Stimulated activated memory B cell treated with anti-CD40 and anti-IgM and Interleukin-4, amounts not matched to agents 10 μg/mL and 1 μg/mL and 100 μg/mL, for 72 hours (primary cell): ENCODE measurements at regions not wholly inside any gene's neighbourhood (a gene's known extent, or its start where the extent isn't known, plus 50 kb on each side); places are given as distances from the start of the nearest gene placed in this dataset.
"Not testable (repeated sequence)": the region's sequence is repeated elsewhere in the genome, so short reads cannot be mapped to it uniquely, and the experiment has no call there.

Source experiments
- ATAC-seq: fragments of 150-1000 bp; cut with Tn5 transposase; 2 replicates; pipeline ENCODE4 v1.10.0; 2021
- H3K27ac Mint-ChIP-seq: one replicate; pipeline ENCODE4 v1.8.0; 2022; ENCODE audit warnings: mild to moderate bottlenecking, mixed read lengths
- H3K27me3 Mint-ChIP-seq: one replicate; pipeline ENCODE4 v1.8.0; 2022; ENCODE audit warnings: mixed read lengths
- H3K36me3 Mint-ChIP-seq: one replicate; pipeline ENCODE4 v1.8.0; 2022; ENCODE audit warnings: mixed read lengths
- H3K4me1 Mint-ChIP-seq: one replicate; pipeline ENCODE4 v1.8.0; 2022; ENCODE audit warnings: mixed read lengths
- H3K4me3 Mint-ChIP-seq: one replicate; pipeline ENCODE4 v1.8.0; 2022; ENCODE audit warnings: mild to moderate bottlenecking, moderate library complexity, mixed read lengths
- H3K9me3 Mint-ChIP-seq: one replicate; pipeline ENCODE4 v1.8.0; 2022; ENCODE audit warnings: mixed read lengths

GRCh38 chr4:12445711-12446235, 1017.1 kb upstream of the HS3ST1 start:
- peaks cover 7% of the 10 kb centered on the region for H3K9me3 Mint-ChIP-seq
- no peak for ATAC-seq
- H3K36me3 Mint-ChIP-seq: no peaks in the 10 kb centered on the region
- no peaks in the 10 kb centered on the region for H3K27me3 Mint-ChIP-seq
- H3K4me3 Mint-ChIP-seq: no peak overlapping the region
- no peak overlapping the region for H3K27ac Mint-ChIP-seq
- no peaks in the 10 kb centered on the region for H3K4me1 Mint-ChIP-seq

DNA sequence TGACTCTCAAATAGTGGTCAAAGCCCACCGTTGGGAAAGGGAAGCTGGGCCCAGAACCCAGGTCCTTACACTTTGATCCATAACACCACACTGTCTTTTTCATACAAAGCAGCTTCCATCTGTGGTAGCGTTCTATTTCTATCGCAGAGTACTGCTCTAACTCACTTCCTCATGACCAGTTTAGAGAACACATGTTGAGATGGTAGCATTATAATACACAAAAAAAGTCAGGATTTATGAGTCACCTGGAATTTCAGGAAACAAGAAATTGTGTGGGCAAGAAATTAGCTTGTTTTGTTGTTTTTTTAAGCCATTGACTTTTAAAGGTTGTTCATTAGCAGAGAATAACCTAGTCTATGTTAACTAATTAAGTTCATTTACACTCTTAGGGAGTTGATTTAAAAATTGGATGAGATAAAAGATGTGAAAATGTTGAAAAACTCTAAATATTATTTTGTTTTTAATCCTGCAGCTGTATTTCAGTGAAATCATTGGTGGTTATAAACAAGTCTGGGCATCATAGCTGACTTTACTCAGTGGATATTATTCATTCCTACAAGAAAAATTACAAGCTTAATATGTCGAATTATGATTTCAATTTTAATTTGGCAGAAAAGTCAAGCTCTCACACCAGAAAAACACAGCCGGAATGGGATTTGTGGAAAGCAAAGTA, 1011.1 kb upstream of the HS3ST1 start:
- H3K36me3 Mint-ChIP-seq: no peaks in the 10 kb centered on the region
- no peak overlapping the region for H3K27ac Mint-ChIP-seq
- ATAC-seq: no peak
- no peaks in the 10 kb centered on the region for H3K9me3 Mint-ChIP-seq
- H3K27me3 Mint-ChIP-seq: no peaks in the 10 kb centered on the region
- H3K4me3 Mint-ChIP-seq: no peak overlapping the region
- H3K4me1 Mint-ChIP-seq: no peaks in the 10 kb centered on the region

GRCh38 chr4:12431259-12431658, 1002.6 kb upstream of the HS3ST1 start:
- H3K27me3 Mint-ChIP-seq, H3K4me3 Mint-ChIP-seq, ATAC-seq: not testable (repeated sequence)

DNA sequence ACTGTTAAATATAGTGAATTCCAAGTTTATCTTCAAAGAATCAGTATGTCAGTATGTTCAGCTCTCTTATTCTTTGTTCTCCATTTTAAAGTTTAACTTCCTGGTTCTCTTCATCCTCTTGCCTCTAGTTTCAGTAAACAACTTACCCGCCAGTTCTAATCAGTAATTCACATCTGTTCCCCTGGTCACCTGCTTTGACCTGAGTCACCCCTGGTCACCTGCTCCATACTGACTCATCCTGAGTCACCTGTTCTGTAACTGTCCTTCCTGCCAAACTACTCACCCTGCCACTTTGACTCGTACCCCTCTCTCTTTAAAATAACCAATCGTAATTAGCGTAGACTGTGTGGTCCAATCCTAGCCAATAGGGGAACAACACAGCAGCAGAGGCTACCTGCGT, 992.7 kb upstream of the HS3ST1 start:
- Mint-ChIP-seq H3K4me1 (no peaks in the 10 kb centered on the region), H3K36me3 (no peaks in the 10 kb centered on the region), H3K27me3 (no peaks in the 10 kb centered on the region), H3K9me3 (peaks cover 8% of the 10 kb centered on the region), H3K4me3 (no peak overlapping the region), H3K27ac (no peak overlapping the region)
- ATAC-seq: no peak

More at GRCh38 chr4:12431259-12431658, 1002.6 kb upstream of the HS3ST1 start:
- not testable (repeated sequence) for H3K4me1 Mint-ChIP-seq, H3K27ac Mint-ChIP-seq, H3K9me3 Mint-ChIP-seq, H3K36me3 Mint-ChIP-seq

- H3K27me3 Mint-ChIP-seq: no peaks in the 10 kb centered on the region
- no peak for ATAC-seq
- no peaks in the 10 kb centered on the region for H3K4me1 Mint-ChIP-seq
- peaks cover 4% of the 10 kb centered on the region for H3K9me3 Mint-ChIP-seq
- H3K4me3 Mint-ChIP-seq: no peak overlapping the region
- no peak overlapping the region for H3K27ac Mint-ChIP-seq
- H3K36me3 Mint-ChIP-seq: no peaks in the 10 kb centered on the region
These were observed 988.1 kb upstream of the HS3ST1 start for GRCh38 chr4:12416755-12417154.

GRCh38 chr4:12414181-12414812, 985.6 kb upstream of the HS3ST1 start:
- Mint-ChIP-seq H3K4me1 (no peaks in the 10 kb centered on the region), H3K9me3 (no peaks in the 10 kb centered on the region), H3K27ac (no peak overlapping the region), H3K36me3 (no peaks in the 10 kb centered on the region), H3K27me3 (no peaks in the 10 kb centered on the region), H3K4me3 (no peak overlapping the region)
- no peak for ATAC-seq

DNA sequence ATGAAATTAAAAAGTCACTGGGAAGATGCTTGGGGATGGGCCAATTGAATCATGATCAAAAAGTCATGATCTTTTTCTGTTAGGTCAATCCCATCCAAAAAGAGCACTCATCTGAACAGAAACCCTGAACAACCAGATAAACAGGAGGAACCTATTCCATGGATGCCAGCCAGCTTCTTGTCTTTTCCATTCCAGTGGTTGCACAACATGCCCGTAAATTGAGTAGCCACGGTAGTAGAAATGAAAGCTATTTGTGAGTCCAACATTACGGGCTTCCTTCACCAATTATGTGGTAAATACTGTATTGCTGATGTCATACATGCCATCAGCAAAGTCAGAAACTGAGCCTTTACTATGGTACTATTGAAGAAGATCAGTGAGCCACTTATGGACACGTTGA, 982.4 kb upstream of the HS3ST1 start:
- no peaks in the 10 kb centered on the region for H3K36me3 Mint-ChIP-seq
- H3K27me3 Mint-ChIP-seq: no peaks in the 10 kb centered on the region
- no peak overlapping the region for H3K4me3 Mint-ChIP-seq
- no peak for ATAC-seq
- no peaks in the 10 kb centered on the region for H3K9me3 Mint-ChIP-seq
- H3K27ac Mint-ChIP-seq: no peak overlapping the region
- H3K4me1 Mint-ChIP-seq: no peaks in the 10 kb centered on the region

DNA sequence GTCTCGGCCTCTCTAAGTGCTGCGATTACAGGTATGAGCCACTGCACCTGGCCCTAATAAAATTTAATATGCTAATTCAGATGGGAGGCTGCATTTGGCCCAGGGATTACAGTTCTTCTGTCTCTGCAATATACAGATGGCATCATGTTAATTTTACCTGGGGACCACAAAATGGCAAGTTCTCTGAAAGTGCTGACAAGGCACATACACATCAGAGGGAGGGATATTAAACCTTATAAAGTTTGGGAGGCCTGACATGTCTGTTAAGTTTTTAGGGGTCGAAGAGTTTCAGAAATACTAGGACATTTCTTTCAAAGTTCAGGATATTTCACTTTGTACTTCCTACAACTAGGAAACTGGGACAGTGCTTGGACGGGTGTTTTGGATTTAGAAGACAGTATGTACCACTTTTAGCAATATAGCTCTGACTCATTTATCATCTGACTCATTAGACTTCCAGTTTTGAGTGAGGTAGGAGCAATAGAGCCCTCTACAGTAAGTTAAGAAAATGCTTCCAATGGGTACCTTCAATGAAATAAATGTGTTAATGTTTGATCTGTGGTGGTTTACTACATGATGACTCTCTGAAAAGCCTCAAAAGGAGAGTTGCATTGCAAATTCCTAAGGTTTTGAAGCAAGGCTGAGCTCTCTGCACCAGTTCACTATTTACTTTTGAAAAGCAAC, 981.0 kb upstream of the HS3ST1 start:
- Mint-ChIP-seq H3K9me3 (no peaks in the 10 kb centered on the region), H3K4me3 (no peak overlapping the region), H3K36me3 (no peaks in the 10 kb centered on the region), H3K27ac (no peak overlapping the region), H3K4me1 (no peaks in the 10 kb centered on the region), H3K27me3 (no peaks in the 10 kb centered on the region)
- ATAC-seq: no peak

GRCh38 chr4:12408364-12408763, 979.7 kb upstream of the HS3ST1 start:
- ATAC-seq: no peak
- H3K9me3 Mint-ChIP-seq: peaks cover 2% of the 10 kb centered on the region
- no peaks in the 10 kb centered on the region for H3K27me3 Mint-ChIP-seq

GRCh38 chr4:12403175-12403574, 974.5 kb upstream of the HS3ST1 start:
- H3K36me3 Mint-ChIP-seq: no peaks in the 10 kb centered on the region
- H3K4me3 Mint-ChIP-seq: no peak overlapping the region
- no peak for ATAC-seq
- peaks cover 5% of the 10 kb centered on the region for H3K9me3 Mint-ChIP-seq
- no peaks in the 10 kb centered on the region for H3K4me1 Mint-ChIP-seq
- H3K27ac Mint-ChIP-seq: no peak overlapping the region
- H3K27me3 Mint-ChIP-seq: no peaks in the 10 kb centered on the region

More at GRCh38 chr4:12408364-12408763, 979.7 kb upstream of the HS3ST1 start:
- H3K36me3 Mint-ChIP-seq: no peaks in the 10 kb centered on the region
- no peaks in the 10 kb centered on the region for H3K4me1 Mint-ChIP-seq
- no peak overlapping the region for H3K4me3 Mint-ChIP-seq
- no peak overlapping the region for H3K27ac Mint-ChIP-seq

DNA sequence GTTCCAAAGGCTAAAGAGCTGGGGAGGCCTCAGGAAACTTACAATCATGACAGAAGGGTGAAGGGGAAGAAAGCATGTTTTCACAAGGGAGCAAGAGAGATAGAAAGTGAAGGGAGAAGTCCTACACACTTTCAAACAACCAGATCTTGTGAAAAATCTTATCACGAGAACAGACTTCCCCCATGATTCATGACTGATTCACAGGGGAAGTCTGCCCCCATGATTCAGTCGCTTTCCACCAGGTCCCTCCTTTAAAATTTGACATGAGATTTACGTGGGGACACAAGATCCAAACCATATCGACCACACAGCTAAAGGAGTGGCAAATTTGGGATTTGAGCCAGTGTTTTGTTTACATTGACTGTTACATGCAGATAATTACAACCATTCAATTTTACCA, 971.1 kb upstream of the HS3ST1 start:
- no peaks in the 10 kb centered on the region for H3K36me3 Mint-ChIP-seq
- H3K27ac Mint-ChIP-seq: no peak overlapping the region
- H3K27me3 Mint-ChIP-seq: no peaks in the 10 kb centered on the region
- no peak for ATAC-seq
- no peaks in the 10 kb centered on the region for H3K4me1 Mint-ChIP-seq
- no peak overlapping the region for H3K4me3 Mint-ChIP-seq
- peaks cover 9% of the 10 kb centered on the region for H3K9me3 Mint-ChIP-seq

DNA sequence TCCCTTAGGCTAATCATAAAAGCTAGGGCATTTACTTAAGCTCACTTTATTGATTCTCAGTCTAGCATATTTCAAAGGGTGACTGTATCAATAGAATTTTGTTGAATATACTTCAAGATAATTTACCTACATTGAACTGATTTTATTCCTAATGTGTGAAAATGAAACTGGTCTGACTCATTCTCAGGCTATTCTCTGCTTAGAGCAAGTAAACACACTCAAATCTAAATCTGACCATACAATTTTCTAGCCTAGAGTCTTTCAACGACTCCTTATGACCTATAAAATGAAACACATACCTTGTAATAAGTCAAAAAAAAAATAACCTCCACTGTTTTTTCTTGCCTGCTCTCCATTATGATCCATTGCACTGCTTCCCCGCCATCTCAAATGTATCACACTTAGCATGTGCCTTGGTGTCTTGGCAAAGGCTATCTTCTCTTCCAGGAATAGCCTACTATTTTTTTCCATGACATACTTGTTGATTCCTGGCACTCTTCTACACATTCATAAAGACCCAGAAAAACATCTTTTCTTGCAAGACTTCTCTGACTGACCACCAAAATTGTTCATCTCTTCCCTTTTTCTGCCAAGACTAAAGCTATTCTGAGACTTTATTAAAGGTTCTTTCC, 965.1 kb upstream of the HS3ST1 start:
- Mint-ChIP-seq H3K9me3 (peaks cover 4% of the 10 kb centered on the region), H3K27me3 (no peaks in the 10 kb centered on the region), H3K4me1 (no peaks in the 10 kb centered on the region), H3K4me3 (no peak overlapping the region), H3K27ac (no peak overlapping the region), H3K36me3 (no peaks in the 10 kb centered on the region)
- no peak for ATAC-seq

DNA sequence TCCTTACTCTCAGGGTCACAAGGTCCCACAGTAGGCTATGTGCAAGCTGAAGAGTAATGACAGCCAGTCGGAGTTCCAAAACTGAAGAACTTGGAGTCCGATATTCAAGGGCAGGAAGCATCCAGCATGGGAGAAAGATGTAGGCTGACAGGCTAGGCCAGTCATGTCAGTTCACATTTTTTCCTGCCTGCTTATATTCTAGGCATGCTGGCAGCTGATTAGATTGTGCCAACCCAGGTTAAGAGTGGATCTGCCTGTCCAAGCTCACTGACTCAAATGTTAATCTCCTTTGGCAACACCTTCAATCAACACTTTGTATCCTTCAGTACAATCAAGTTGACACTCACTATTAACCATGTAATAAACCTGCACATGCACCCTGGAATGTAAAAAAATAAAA, 960.9 kb upstream of the HS3ST1 start:
- Mint-ChIP-seq H3K4me3 (no peak overlapping the region), H3K27ac (no peak overlapping the region), H3K9me3 (peaks cover 3% of the 10 kb centered on the region), H3K27me3 (no peaks in the 10 kb centered on the region), H3K4me1 (no peaks in the 10 kb centered on the region), H3K36me3 (no peaks in the 10 kb centered on the region)
- no peak for ATAC-seq

DNA sequence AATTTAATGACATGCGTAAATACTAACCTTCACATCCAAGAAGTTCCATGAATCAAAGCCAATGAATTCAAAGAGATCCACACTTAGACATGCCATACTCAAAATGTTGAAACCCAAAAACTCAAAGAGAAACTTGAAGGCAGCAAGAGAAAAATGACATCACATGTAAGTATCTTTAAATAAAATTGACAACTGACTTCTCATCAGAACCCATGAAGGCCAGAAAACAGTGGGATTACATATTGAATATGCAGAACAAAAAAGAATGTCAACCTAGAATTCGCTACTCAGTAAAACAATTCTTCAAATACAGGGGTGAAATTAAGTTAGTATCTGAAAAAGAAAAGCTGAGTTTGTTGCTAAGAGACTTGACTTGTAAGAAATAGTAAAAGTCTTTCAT, 953.9 kb upstream of the HS3ST1 start:
- H3K27ac Mint-ChIP-seq: no peak overlapping the region
- no peaks in the 10 kb centered on the region for H3K36me3 Mint-ChIP-seq
- H3K4me3 Mint-ChIP-seq: no peak overlapping the region
- no peaks in the 10 kb centered on the region for H3K27me3 Mint-ChIP-seq
- peaks cover 13% of the 10 kb centered on the region for H3K9me3 Mint-ChIP-seq
- no peaks in the 10 kb centered on the region for H3K4me1 Mint-ChIP-seq
- ATAC-seq: no peak

- Mint-ChIP-seq H3K36me3 (no peaks in the 10 kb centered on the region), H3K9me3 (peaks cover 10% of the 10 kb centered on the region)
These were observed 950.5 kb upstream of the HS3ST1 start for GRCh38 chr4:12379191-12379590.

More at GRCh38 chr4:12379191-12379590, 950.5 kb upstream of the HS3ST1 start:
- H3K27me3 Mint-ChIP-seq: no peaks in the 10 kb centered on the region
- no peaks in the 10 kb centered on the region for H3K4me1 Mint-ChIP-seq
- no peak overlapping the region for H3K4me3 Mint-ChIP-seq
- no peak for ATAC-seq
- H3K27ac Mint-ChIP-seq: no peak overlapping the region
